ENCODE measurements at regions not wholly inside any gene's neighbourhood (a gene's known extent, or its start where the extent isn't known, plus 50 kb on each side); places are given as distances from the start of the nearest gene placed in this dataset.

DNA sequence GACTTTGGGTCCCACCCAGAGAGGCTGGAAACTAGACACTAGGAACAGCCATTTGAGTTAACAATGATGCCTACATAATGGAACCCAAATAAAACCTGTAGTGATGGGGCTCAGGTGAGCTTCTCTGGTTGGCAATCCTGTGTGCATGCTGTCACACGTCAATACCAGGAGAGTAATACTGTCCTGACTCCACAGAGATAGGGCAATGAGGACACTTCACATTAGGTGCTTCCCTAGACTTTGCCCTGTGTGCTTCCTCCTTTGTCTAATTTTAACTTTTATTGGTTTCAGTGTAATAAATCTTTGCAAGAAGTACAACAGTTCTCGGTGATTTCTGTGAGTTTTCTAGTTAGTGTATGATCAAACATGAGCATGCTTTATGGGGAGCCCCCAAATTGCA, 281.8 kb upstream of the ARRDC4 start:
- DNase-seq (ENCODE audit: low spot score): no peak
- TF ChIP-seq, protein P1, sequence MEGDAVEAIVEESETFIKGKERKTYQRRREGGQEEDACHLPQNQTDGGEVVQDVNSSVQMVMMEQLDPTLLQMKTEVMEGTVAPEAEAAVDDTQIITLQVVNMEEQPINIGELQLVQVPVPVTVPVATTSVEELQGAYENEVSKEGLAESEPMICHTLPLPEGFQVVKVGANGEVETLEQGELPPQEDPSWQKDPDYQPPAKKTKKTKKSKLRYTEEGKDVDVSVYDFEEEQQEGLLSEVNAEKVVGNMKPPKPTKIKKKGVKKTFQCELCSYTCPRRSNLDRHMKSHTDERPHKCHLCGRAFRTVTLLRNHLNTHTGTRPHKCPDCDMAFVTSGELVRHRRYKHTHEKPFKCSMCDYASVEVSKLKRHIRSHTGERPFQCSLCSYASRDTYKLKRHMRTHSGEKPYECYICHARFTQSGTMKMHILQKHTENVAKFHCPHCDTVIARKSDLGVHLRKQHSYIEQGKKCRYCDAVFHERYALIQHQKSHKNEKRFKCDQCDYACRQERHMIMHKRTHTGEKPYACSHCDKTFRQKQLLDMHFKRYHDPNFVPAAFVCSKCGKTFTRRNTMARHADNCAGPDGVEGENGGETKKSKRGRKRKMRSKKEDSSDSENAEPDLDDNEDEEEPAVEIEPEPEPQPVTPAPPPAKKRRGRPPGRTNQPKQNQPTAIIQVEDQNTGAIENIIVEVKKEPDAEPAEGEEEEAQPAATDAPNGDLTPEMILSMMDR (IDR thresholded peaks at IDR 0.05; ENCODE audit: borderline replicate concordance, control extremely low read depth, extremely low read depth, insufficient read depth, missing control alignments): no peak
- in situ Hi-C loops (cut with MboI; ENCODE audit: low sequenced_read_pairs, unreplicated experiment): no loop called here

DNA sequence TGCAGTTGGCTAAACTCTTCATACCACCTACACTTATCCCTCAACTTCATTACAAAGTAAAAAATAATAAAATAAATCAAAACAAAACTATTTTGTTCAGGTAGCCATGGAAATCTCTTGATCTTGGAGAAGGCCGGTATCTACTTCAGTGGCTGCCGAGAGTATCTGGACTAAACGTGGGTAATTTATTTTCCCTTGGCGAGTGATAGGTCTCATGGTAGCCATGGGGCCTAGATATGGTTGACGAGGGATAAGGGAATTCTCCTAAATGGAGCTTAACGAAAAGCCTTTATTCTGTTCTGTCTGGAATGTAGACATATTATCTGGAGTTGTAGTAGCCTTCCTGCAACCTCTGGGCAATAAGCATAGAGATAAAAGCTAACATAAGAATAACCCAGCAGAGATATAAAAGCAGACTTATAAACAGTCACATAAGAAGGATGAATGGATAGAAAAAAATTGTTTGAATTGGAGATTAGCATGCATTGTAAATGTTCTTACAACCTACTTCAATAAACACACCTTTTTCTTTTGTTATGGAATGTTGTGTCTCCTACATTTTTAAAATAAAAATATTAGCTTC, 281.3 kb upstream of the ARRDC4 start:
- in situ Hi-C loops (cut with MboI; ENCODE audit: low sequenced_read_pairs, unreplicated experiment): no loop called here
- TF ChIP-seq, protein P1 (IDR thresholded peaks at IDR 0.05; ENCODE audit: borderline replicate concordance, control extremely low read depth, extremely low read depth, insufficient read depth, missing control alignments): no peak
- no peak for DNase-seq (ENCODE audit: low spot score)

DNA sequence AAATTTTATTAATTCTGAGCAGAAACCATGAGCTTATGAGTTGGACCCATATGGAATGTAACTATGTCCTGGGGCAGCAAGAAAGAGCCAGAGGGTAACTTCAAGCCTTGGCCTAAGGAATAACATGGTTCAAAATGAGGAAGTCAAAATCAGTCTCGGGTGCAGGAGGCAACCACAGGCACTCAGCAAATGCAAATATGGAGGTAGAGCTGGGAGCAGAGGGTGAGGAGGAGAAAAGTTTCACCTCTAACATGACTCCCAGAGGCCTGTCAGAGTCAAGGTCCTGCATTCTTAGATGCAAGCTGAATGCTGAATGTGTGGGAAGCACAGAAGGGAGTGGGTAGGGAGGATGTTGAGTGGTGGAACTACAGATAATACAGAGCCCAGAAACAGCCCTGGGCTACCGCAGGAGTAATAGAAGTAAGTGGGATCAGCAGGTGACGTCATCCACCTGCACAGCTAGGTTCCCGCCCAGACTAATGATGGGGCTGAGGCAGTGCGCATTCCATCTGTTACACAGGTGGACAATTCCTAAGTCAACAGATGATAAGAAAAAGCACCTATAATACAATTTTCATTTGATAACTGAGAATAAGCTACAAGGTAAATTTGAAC, 279.8 kb upstream of the ARRDC4 start:
- no peak for DNase-seq (ENCODE audit: low spot score)
- in situ Hi-C loops (cut with MboI; ENCODE audit: low sequenced_read_pairs, unreplicated experiment): no loop called here
- TF ChIP-seq, protein P1 (IDR thresholded peaks at IDR 0.05; ENCODE audit: borderline replicate concordance, control extremely low read depth, extremely low read depth, insufficient read depth, missing control alignments): no peak

DNA sequence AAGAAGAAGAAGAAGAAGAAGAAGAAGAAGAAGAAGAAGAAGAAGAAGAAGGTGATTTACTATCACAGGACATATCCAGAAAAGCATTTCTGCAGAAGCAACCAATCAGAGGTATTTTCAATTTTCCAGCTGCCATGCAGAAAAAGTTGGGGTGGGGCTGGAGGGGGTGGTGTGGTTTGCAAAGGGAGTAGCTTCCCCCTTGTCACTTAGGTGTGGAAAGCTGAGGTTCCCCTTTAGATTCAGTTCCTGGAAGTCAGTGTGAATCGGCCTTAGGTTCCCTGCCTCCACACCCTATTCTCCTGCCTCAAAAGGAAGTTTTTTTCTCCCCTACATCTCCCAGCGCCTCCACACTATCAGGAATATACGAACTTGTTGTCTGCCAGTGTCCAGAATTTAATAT, 276.7 kb upstream of the ARRDC4 start:
- no peak for DNase-seq (ENCODE audit: low spot score)
- TF ChIP-seq, protein P1 (IDR thresholded peaks at IDR 0.05; ENCODE audit: borderline replicate concordance, control extremely low read depth, extremely low read depth, insufficient read depth, missing control alignments): no peak
- in situ Hi-C loops (cut with MboI; ENCODE audit: low sequenced_read_pairs, unreplicated experiment): no loop called here

DNA sequence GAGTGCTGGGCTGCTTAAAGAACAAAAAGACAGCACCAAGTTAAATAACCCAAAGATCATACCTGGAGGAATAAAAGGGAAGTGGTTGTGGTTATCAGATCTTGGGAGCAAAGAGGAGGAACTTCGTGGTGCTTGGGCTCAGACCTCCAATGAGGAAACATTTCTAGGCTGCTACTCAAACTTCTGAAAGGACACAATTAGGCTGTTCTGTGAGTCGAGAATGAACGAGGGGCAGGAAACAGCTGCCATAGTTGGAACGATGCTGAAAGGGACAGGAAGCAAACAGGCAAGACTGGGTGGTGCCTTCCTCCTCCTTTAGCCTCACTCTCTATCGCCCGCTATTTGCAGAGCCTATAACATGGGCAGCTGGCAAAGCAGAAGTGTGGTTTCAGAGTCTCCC, 276.3 kb upstream of the ARRDC4 start:
- no peak for DNase-seq (ENCODE audit: low spot score)
- TF ChIP-seq, protein P1 (IDR thresholded peaks at IDR 0.05; ENCODE audit: borderline replicate concordance, control extremely low read depth, extremely low read depth, insufficient read depth, missing control alignments): no peak
- in situ Hi-C loops (cut with MboI; ENCODE audit: low sequenced_read_pairs, unreplicated experiment): no loop called here

DNA sequence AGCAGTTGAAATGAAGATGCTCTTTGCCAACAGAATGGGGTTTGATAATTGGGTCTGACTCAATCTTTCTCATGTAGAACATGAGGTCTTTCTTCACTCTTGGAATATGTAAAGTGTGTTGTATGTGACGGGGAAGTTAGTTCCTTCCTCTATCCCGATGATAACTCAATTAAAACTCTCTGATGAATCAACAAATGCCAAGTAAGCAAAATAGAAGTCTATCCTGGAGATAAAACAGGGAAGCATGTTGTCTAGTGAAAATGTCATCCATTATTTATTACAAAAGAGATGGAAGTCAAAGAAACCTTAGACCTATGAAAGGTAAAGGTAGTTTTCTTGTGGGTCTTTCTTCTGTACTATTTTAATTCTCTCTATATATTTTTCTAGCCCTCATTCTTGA, 274.2 kb upstream of the ARRDC4 start:
- in situ Hi-C loops (cut with MboI; ENCODE audit: low sequenced_read_pairs, unreplicated experiment): no loop called here
- TF ChIP-seq, protein P1 (IDR thresholded peaks at IDR 0.05; ENCODE audit: borderline replicate concordance, control extremely low read depth, extremely low read depth, insufficient read depth, missing control alignments): no peak
- no peak for DNase-seq (ENCODE audit: low spot score)

All from GM13976 (cell line).